ENCODE measurements at regions not wholly inside any gene's neighbourhood (a gene's known extent, or its start where the extent isn't known, plus 50 kb on each side); places are given as distances from the start of the nearest gene placed in this dataset.
"Not testable (repeated sequence)": the region's sequence is repeated elsewhere in the genome, so short reads cannot be mapped to it uniquely, and the experiment has no call there.

DNA sequence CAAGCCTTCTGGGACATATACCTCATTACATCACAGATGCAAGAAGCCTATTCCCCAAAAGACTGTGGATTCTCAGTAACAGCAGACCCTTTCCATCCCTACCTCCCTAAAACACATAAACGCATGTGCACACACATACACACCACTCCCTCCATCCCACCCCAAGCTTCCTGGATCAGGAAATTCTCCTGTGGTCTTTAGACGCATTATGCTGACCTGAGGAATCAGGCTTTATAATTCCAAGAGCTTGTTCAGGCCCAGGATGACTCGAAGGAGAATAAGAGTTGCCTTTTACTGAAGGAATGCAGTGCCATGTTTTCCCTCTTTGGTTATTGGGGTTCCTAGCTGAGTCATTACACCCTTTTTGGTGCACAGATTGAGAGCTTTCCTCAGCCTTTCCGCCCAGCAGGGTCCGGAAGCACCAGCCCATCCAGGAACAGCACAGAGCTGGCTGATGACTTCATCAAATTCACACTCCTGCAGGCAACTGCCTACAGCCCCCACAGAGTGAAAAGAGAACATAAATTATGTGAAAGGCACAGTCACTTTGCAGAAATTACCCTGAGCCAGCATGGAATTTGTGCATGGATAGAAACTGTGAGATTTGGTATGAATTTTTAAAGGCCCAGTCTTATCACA is 385.0 kb upstream of the TRPC7 start:
- H3K36me3 ChIP-seq (ENCODE audit: insufficient read depth, low read length): no peaks in the 10 kb centered on the region
- H2AFZ ChIP-seq (ENCODE audit: low read length): no peak overlapping the region
- no peak overlapping the region for H3K4me3 ChIP-seq (ENCODE audit: low read length, poor library complexity, severe bottlenecking)
- no peak overlapping the region for H3K9ac ChIP-seq (ENCODE audit: low read depth, low read length, poor library complexity, severe bottlenecking)
- no peaks in the 10 kb centered on the region for H3K9me2 ChIP-seq (replicated peaks; ENCODE audit: low read depth, low read length)
- peaks cover 5% of the 10 kb centered on the region for H3K27me3 ChIP-seq (ENCODE audit: insufficient read depth, low read length, poor library complexity, severe bottlenecking)
- no peaks in the 10 kb centered on the region for H3K9me3 ChIP-seq (ENCODE audit: insufficient read depth, low read depth, low read length)
- H4K20me1 ChIP-seq (ENCODE audit: insufficient read depth, low read length, poor library complexity, severe bottlenecking): no peaks in the 10 kb centered on the region
- TF ChIP-seq EZH2phosphoT487 (IDR thresholded peaks at IDR 0.05; ENCODE audit: borderline replicate concordance): no peak
- TF ChIP-seq, protein P1, sequence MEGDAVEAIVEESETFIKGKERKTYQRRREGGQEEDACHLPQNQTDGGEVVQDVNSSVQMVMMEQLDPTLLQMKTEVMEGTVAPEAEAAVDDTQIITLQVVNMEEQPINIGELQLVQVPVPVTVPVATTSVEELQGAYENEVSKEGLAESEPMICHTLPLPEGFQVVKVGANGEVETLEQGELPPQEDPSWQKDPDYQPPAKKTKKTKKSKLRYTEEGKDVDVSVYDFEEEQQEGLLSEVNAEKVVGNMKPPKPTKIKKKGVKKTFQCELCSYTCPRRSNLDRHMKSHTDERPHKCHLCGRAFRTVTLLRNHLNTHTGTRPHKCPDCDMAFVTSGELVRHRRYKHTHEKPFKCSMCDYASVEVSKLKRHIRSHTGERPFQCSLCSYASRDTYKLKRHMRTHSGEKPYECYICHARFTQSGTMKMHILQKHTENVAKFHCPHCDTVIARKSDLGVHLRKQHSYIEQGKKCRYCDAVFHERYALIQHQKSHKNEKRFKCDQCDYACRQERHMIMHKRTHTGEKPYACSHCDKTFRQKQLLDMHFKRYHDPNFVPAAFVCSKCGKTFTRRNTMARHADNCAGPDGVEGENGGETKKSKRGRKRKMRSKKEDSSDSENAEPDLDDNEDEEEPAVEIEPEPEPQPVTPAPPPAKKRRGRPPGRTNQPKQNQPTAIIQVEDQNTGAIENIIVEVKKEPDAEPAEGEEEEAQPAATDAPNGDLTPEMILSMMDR (conservative IDR thresholded peaks at IDR 0.05; ENCODE audit: low read length): no peak
- no peaks in the 10 kb centered on the region for H3K79me2 ChIP-seq (ENCODE audit: insufficient read depth, low read length)
- no peaks in the 10 kb centered on the region for H3F3A ChIP-seq (ENCODE audit: low read depth)
- H3K4me2 ChIP-seq (ENCODE audit: low read depth, low read length, poor library complexity, severe bottlenecking): no peak overlapping the region
- no peaks in the 10 kb centered on the region for H3K4me1 ChIP-seq (ENCODE audit: insufficient read depth, low read length, poor library complexity, severe bottlenecking)

DNA sequence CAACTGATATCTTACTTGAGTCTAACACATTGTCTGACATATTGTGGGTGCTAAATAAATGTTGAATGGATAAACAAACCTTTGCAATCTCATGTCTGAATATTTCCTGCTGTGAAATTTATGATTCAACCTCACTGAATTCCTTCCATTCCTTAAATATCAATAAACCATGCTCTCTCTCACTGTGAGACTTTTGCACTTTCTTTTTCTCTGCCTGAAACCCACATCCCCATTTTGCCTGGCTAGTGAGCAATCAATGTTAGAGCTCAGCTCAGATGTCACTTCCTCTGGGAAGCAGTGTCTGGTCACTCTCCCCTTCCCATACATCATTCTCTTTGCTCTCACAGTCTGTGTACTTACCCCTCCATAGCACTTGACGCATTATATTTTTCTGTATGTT is 383.7 kb upstream of the TRPC7 start:
- Histone ChIP-seq H3K9me2 (replicated peaks; ENCODE audit: low read depth, low read length) (no peaks in the 10 kb centered on the region), H3K4me1 (ENCODE audit: insufficient read depth, low read length, poor library complexity, severe bottlenecking) (no peaks in the 10 kb centered on the region), H3K9ac (ENCODE audit: low read depth, low read length, poor library complexity, severe bottlenecking) (no peak overlapping the region), H3K9me3 (ENCODE audit: insufficient read depth, low read depth, low read length) (no peaks in the 10 kb centered on the region), H3K4me3 (ENCODE audit: low read length, poor library complexity, severe bottlenecking) (no peak overlapping the region), H2AFZ (ENCODE audit: low read length) (no peak overlapping the region), H3K4me2 (ENCODE audit: low read depth, low read length, poor library complexity, severe bottlenecking) (no peak overlapping the region), H3F3A (ENCODE audit: low read depth) (no peaks in the 10 kb centered on the region), H3K36me3 (ENCODE audit: insufficient read depth, low read length) (no peaks in the 10 kb centered on the region), H4K20me1 (ENCODE audit: insufficient read depth, low read length, poor library complexity, severe bottlenecking) (no peaks in the 10 kb centered on the region), H3K79me2 (ENCODE audit: insufficient read depth, low read length) (no peaks in the 10 kb centered on the region), H3K27me3 (ENCODE audit: insufficient read depth, low read length, poor library complexity, severe bottlenecking) (peaks cover 5% of the 10 kb centered on the region)
- TF ChIP-seq EZH2phosphoT487 (IDR thresholded peaks at IDR 0.05; ENCODE audit: borderline replicate concordance): no peak
- TF ChIP-seq, protein P1 (conservative IDR thresholded peaks at IDR 0.05; ENCODE audit: low read length): no peak

DNA sequence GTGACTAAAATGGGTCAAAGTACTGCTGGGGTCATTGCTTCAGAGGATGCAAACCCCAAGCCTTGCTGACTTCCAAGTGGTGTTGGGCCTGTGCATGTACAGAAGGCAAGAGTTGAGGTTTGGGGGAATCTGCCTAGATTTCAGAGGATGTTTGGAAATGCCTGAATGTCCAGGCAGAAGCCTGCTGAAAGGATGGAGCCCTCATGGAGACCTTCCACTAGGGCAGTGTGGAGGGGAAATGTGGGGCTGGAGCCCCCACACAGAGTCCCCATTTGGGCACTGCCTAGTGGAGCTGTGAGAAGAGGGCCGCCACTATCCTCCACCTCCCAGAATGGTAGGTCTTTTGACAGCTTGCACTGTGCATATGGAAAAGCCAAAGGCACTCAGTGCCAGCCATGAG is 377.7 kb upstream of the TRPC7 start:
- H3K36me3 ChIP-seq (ENCODE audit: insufficient read depth, low read length): no peaks in the 10 kb centered on the region
- no peaks in the 10 kb centered on the region for H3K4me1 ChIP-seq (ENCODE audit: insufficient read depth, low read length, poor library complexity, severe bottlenecking)
- H3K4me3 ChIP-seq (ENCODE audit: low read length, poor library complexity, severe bottlenecking): no peak overlapping the region
- TF ChIP-seq EZH2phosphoT487 (IDR thresholded peaks at IDR 0.05; ENCODE audit: borderline replicate concordance): no peak
- no peaks in the 10 kb centered on the region for H3K79me2 ChIP-seq (ENCODE audit: insufficient read depth, low read length)
- H3F3A ChIP-seq (ENCODE audit: low read depth): no peaks in the 10 kb centered on the region
- no peak overlapping the region for H3K4me2 ChIP-seq (ENCODE audit: low read depth, low read length, poor library complexity, severe bottlenecking)
- H3K27me3 ChIP-seq (ENCODE audit: insufficient read depth, low read length, poor library complexity, severe bottlenecking): peaks cover 1% of the 10 kb centered on the region
- peaks cover 4% of the 10 kb centered on the region; the same call in 1 of the 2 replicates for H3K9me3 ChIP-seq (ENCODE audit: insufficient read depth, low read depth, low read length)
- no peak overlapping the region for H3K9ac ChIP-seq (ENCODE audit: low read depth, low read length, poor library complexity, severe bottlenecking)
- H4K20me1 ChIP-seq (ENCODE audit: insufficient read depth, low read length, poor library complexity, severe bottlenecking): no peaks in the 10 kb centered on the region
- H3K9me2 ChIP-seq (replicated peaks; ENCODE audit: low read depth, low read length): no peaks in the 10 kb centered on the region
- no peak overlapping the region for H2AFZ ChIP-seq (ENCODE audit: low read length)

DNA sequence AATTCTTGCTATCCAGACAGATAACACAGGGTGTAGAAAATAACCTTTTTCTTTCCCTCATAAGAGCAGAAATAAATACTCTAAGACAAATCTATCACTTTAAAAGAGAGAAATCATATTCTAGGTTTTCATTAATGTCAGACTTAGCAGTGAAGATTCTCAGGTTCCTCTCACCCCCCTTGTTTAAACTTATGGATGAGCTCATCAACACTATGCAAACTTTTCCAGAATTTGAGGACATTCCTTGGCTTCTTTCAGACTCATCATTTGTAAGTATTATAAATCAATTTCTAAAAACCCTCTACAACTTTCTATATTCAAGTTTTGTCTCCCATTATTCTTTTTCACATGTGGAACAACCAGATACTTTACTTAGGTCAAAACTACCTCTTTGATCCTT is 374.9 kb upstream of the TRPC7 start:
- H3F3A ChIP-seq (ENCODE audit: low read depth): no peaks in the 10 kb centered on the region

DNA sequence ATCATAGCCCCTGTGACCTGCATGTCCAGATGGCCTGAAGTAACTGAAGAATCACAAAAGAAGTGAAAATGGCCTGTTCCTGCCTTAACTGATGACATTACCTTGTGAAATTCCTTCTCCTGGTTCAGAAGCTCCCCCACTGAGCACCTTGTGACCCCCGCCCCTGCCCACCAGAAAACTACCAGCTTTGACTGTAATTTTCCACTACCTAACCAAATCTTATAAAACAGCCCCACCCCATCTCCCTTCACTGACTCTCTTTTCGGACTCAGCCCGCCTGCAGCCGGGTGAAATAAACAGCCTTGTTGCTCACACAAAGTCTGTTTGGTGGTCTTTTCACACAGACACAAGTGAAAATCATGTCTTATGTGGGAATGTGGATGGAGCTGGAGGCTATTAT is 373.9 kb upstream of the TRPC7 start:
- not testable (repeated sequence) for H3K36me3 ChIP-seq (ENCODE audit: insufficient read depth, low read length); H3K79me2 ChIP-seq (ENCODE audit: insufficient read depth, low read length); H4K20me1 ChIP-seq (ENCODE audit: insufficient read depth, low read length, poor library complexity, severe bottlenecking); H3F3A ChIP-seq (ENCODE audit: low read depth); H3K4me2 ChIP-seq (ENCODE audit: low read depth, low read length, poor library complexity, severe bottlenecking); H3K9me2 ChIP-seq (replicated peaks; ENCODE audit: low read depth, low read length); H3K27me3 ChIP-seq (ENCODE audit: insufficient read depth, low read length, poor library complexity, severe bottlenecking); H3K9me3 ChIP-seq (ENCODE audit: insufficient read depth, low read depth, low read length); H3K4me3 ChIP-seq (ENCODE audit: low read length, poor library complexity, severe bottlenecking); H3K9ac ChIP-seq (ENCODE audit: low read depth, low read length, poor library complexity, severe bottlenecking); H2AFZ ChIP-seq (ENCODE audit: low read length); H3K4me1 ChIP-seq (ENCODE audit: insufficient read depth, low read length, poor library complexity, severe bottlenecking)

More for the DNA sequence above, 374.9 kb upstream of the TRPC7 start:
- no peaks in the 10 kb centered on the region for H3K4me1 ChIP-seq (ENCODE audit: insufficient read depth, low read length, poor library complexity, severe bottlenecking)
- TF ChIP-seq EZH2phosphoT487 (IDR thresholded peaks at IDR 0.05; ENCODE audit: borderline replicate concordance): no peak
- TF ChIP-seq, protein P1 (conservative IDR thresholded peaks at IDR 0.05; ENCODE audit: low read length): no peak
- no peaks in the 10 kb centered on the region for H3K9me2 ChIP-seq (replicated peaks; ENCODE audit: low read depth, low read length)
- H3K4me3 ChIP-seq (ENCODE audit: low read length, poor library complexity, severe bottlenecking): no peak overlapping the region
- no peak overlapping the region for H2AFZ ChIP-seq (ENCODE audit: low read length)
- no peaks in the 10 kb centered on the region for H3K36me3 ChIP-seq (ENCODE audit: insufficient read depth, low read length)
- peaks cover 4% of the 10 kb centered on the region; the same call in 1 of the 2 replicates for H3K9me3 ChIP-seq (ENCODE audit: insufficient read depth, low read depth, low read length)
- no peak overlapping the region for H3K9ac ChIP-seq (ENCODE audit: low read depth, low read length, poor library complexity, severe bottlenecking)
- no peaks in the 10 kb centered on the region for H4K20me1 ChIP-seq (ENCODE audit: insufficient read depth, low read length, poor library complexity, severe bottlenecking)
- no peaks in the 10 kb centered on the region for H3K27me3 ChIP-seq (ENCODE audit: insufficient read depth, low read length, poor library complexity, severe bottlenecking)
- H3K79me2 ChIP-seq (ENCODE audit: insufficient read depth, low read length): no peaks in the 10 kb centered on the region
- no peak overlapping the region for H3K4me2 ChIP-seq (ENCODE audit: low read depth, low read length, poor library complexity, severe bottlenecking)

Data from Loucy (cell line).